GM12878 (cell line): ENCODE measurements at regions not wholly inside any gene's neighbourhood (a gene's known extent, or its start where the extent isn't known, plus 50 kb on each side); places are given as distances from the start of the nearest gene placed in this dataset.

Experiments used
- ATAC-seq: fragments of 200-7000 bp; cut with Tn5 transposase; 3 replicates; pipeline ENCODE4 v1.9.1; 2020; ENCODE audit warnings: mild to moderate bottlenecking, moderate library complexity
- BruUV-seq: library from RNA; stranded (reverse); fragments of 400-500 nt; replicated peaks from 2 replicates; lab custom pipeline; 2021; lab: Mats Ljungman, UMichigan
- CTCF ChIA-PET: fragments of 300-600 bp; sonication (Branson Sonifier 250); formaldehyde crosslinking; extraction: SDS; loops from one replicate; lab custom pipeline; 2021; ENCODE audit warnings: inconsistent platforms; lab: Yijun Ruan, JAX
- POLR2A ChIA-PET: fragments of 350-600 bp; formaldehyde crosslinking; extraction: SDS; loops from one replicate; lab custom pipeline; 2021; ENCODE audit warnings: inconsistent platforms; lab: Charles Lee
- RAD21 ChIA-PET: fragments of 300-600 bp; sonication (Branson Sonifier 250); formaldehyde crosslinking; loops from one replicate; lab custom pipeline; 2023; ENCODE audit warnings: antibody characterized with exemption; ENCODE audit not compliant: unreplicated experiment; lab: Charles Lee
- SMC1A ChIA-PET: fragments of 300-600 bp; sonication (Branson Sonifier 250); formaldehyde crosslinking; loops from one replicate; lab custom pipeline; 2023; ENCODE audit not compliant: unreplicated experiment, uncharacterized antibody; lab: Charles Lee
- DNase-seq: peaks from one replicate; pipeline ENCODE4 v3.0.0-alpha.2; 2011; ENCODE audit warnings: low read depth, low spot score
- FAIRE-seq: peaks from 3 replicates; lab custom pipeline; 2011; peaks lifted over from hg19 to GRCh38; lab: Jason Lieb, UNC
- H2AFZ ChIP-seq: 2 replicates; pipeline ENCODE4 v1.6.0; 2011; ENCODE audit warnings: low read depth, low read length, control low read depth; ENCODE audit not compliant: control insufficient read depth
- H3K27ac ChIP-seq: 2 replicates; pipeline ENCODE4 v1.5.1; 2011; ENCODE audit warnings: control low read depth; ENCODE audit not compliant: control insufficient read depth, insufficient read depth
- H3K27me3 ChIP-seq, 2 experiments: replicated peaks in 1 of 2; 2 replicates each; pipeline versions ENCODE4 v1.6.0 to v1.6.1; 2011; ENCODE audit warnings: low read length in 1 of 2; ENCODE audit not compliant: control insufficient read depth in 2 of 2, insufficient read depth in 2 of 2
- H3K36me3 ChIP-seq, 2 experiments: 2 replicates each; pipeline ENCODE4 v1.5.1; 2011; ENCODE audit warnings: low read length in 1 of 2; ENCODE audit not compliant: control insufficient read depth in 2 of 2, insufficient read depth in 2 of 2
- H3K4me1 ChIP-seq: 2 replicates; pipeline ENCODE4 v1.6.1; 2011; ENCODE audit warnings: mild to moderate bottlenecking, low read length, moderate library complexity, mixed read lengths; ENCODE audit not compliant: control insufficient read depth, insufficient read depth
- H3K4me2 ChIP-seq: 2 replicates; pipeline ENCODE4 v1.6.0; 2011; ENCODE audit warnings: control low read depth; ENCODE audit not compliant: control insufficient read depth, insufficient read depth
- H3K4me3 ChIP-seq: fragments of 200-600 bp; sonication (generic); 2 replicates; pipeline ENCODE4 v1.5.1; 2016
- H3K79me2 ChIP-seq: 2 replicates; pipeline ENCODE4 v1.6.0; 2011; ENCODE audit warnings: low read length; ENCODE audit not compliant: control insufficient read depth, insufficient read depth
- H3K9ac ChIP-seq: 2 replicates; pipeline ENCODE4 v1.8.0; 2011; ENCODE audit warnings: low read length, control low read depth, mixed read lengths; ENCODE audit not compliant: control insufficient read depth, insufficient read depth
- H3K9me3 ChIP-seq: replicated peaks from 3 replicates; pipeline ENCODE4 v1.5.1; 2011; ENCODE audit warnings: mild to moderate bottlenecking, low read length; ENCODE audit not compliant: control insufficient read depth, insufficient read depth
- H4K20me1 ChIP-seq: 2 replicates; pipeline ENCODE4 v1.6.0; 2011; ENCODE audit not compliant: control insufficient read depth, insufficient read depth
- BCL11A ChIP-seq: IDR thresholded peaks from 2 replicates; pipeline ENCODE4 v1.6.1; 2011; ENCODE audit warnings: low read depth, low read length
- DPF2 ChIP-seq: fragments of 450-650 bp; IDR thresholded peaks from 2 replicates; pipeline ENCODE4 v1.6.1; 2017; ENCODE audit warnings: mild to moderate bottlenecking
- HDGF ChIP-seq: fragments of 450-650 bp; IDR thresholded peaks from 2 replicates; pipeline ENCODE4 v1.6.1; 2016; ENCODE audit warnings: antibody characterized with exemption
- NFXL1 ChIP-seq: fragments of 450-650 bp; IDR thresholded peaks from 2 replicates; pipeline ENCODE4 v1.6.1; 2017; ENCODE audit warnings: antibody characterized with exemption, mild to moderate bottlenecking, borderline replicate concordance
- NFYB ChIP-seq: IDR thresholded peaks from 2 replicates; pipeline ENCODE4 v1.6.1; 2011; ENCODE audit warnings: low read depth, mild to moderate bottlenecking, low read length, improper control_type of control experiment, moderate library complexity; ENCODE audit not compliant: insufficient read depth
- RBBP5 ChIP-seq: fragments of 200-600 bp; sonication (generic); conservative IDR thresholded peaks from 2 replicates; pipeline ENCODE4 v1.6.1; 2016
- SIN3A ChIP-seq: IDR thresholded peaks from 2 replicates; pipeline ENCODE4 v1.6.1; 2012; ENCODE audit warnings: low read depth, low read length, improper control_type of control experiment
- SPI1 ChIP-seq: IDR thresholded peaks from 2 replicates; pipeline ENCODE4 v1.6.1; 2011; ENCODE audit warnings: low read depth, mild to moderate bottlenecking, low read length, moderate library complexity, borderline replicate concordance; ENCODE audit not compliant: insufficient read depth
- SUZ12 ChIP-seq: fragments of 200-600 bp; sonication (generic); IDR thresholded peaks from one replicate; pipeline ENCODE4 v1.6.1; 2018; ENCODE audit warnings: antibody characterized with exemption, mild to moderate bottlenecking; ENCODE audit not compliant: unreplicated experiment
- ZBTB4 ChIP-seq: fragments of 450-650 bp; formaldehyde crosslinking; IDR thresholded peaks from 2 replicates; pipeline ENCODE4 v1.4.0; 2022; ENCODE audit warnings: mild to moderate bottlenecking, moderate library complexity
- ZNF274 ChIP-seq: IDR thresholded peaks from one replicate; pipeline ENCODE4 v1.8.0; 2011; ENCODE audit not compliant: insufficient read length, insufficient read depth
- ZNF622 ChIP-seq: fragments of 450-650 bp; IDR thresholded peaks from 2 replicates; pipeline ENCODE4 v1.6.1; 2017; ENCODE audit warnings: mild to moderate bottlenecking, inconsistent platforms
- WGBS: methylation state at CpG from one replicate; pipeline ENCODE4 v1.1.6; 2016; ENCODE audit warnings: low lambda C conversion rate; ENCODE audit not compliant: insufficient replicate concordance, insufficient coverage; ENCODE audit errors: missing lambda C conversion rate; 5-methylcytosine and 5-hydroxymethylcytosine counted together
- in situ Hi-C: fragments of 300-500 bp; cut with MboI; formaldehyde crosslinking; loops from 9 replicates; pipeline ENCODE4 v1.14.3; 2018; ENCODE audit warnings: mixed read lengths
- intact Hi-C: fragments of 100-400 bp; cut with micrococcal nuclease; formaldehyde crosslinking; loops from one replicate; pipeline ENCODE4 v1.14.2; 2022; ENCODE audit not compliant: unreplicated experiment
- TF ChIP-seq, protein P1 (sequence below): IDR thresholded peaks from 2 replicates; pipeline ENCODE4 v1.6.1; 2012; ENCODE audit warnings: low read depth, low read length, improper control_type of control experiment
- TF ChIP-seq, protein P2 (sequence below): fragments of 450-650 bp; IDR thresholded peaks from 2 replicates; pipeline ENCODE4 v1.6.1; 2017; ENCODE audit warnings: antibody characterized with exemption, mild to moderate bottlenecking, moderate library complexity
- TF ChIP-seq, protein P3 (sequence below): IDR thresholded peaks from 2 replicates; pipeline ENCODE4 v1.6.1; 2012; ENCODE audit warnings: low read length, inconsistent platforms

GRCh38 chr7:42686594-42687156 lies 225.2 kb downstream of the C7orf25 start (continued):
- TF ChIP-seq SUZ12 (no peak), SIN3A (no peak)

DNA sequence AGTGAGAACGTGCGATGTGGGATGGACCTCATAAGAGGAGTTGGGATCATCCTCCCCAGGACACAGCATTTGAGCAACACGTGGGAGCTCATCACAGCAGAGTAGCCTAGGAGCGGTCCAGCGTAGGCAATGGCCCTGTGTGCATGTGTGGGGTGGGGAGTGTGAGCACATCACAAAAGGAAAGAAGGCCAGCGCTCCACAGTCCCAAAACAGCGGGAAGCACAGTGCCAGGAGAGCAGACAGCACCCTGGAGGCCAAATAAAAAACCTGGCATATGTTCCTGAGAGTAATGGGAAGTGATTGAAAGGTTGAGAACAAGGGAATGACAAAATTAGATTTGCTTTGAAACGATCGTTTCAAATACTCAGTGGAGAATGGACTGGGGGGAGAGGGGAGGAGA lies 226.0 kb downstream of the C7orf25 start:
- DNase-seq (no peak), FAIRE-seq (no peak), ATAC-seq (no peak)
- in situ Hi-C loops (no loop called here), intact Hi-C loops (no loop called here)
- H3K79me2 ChIP-seq = no peaks in the 10 kb centered on the region
- H3K4me1 ChIP-seq = no peaks in the 10 kb centered on the region
- POLR2A ChIA-PET = no interaction called here
- SMC1A ChIA-PET = interaction anchor here (0.8 kb wide), 1 partner anchor 11 kb away, joined by 3 read pairs; no protein-coding TSS in a partner anchor
- H3K9ac ChIP-seq = no peak overlapping the region
- H4K20me1 ChIP-seq = no peaks in the 10 kb centered on the region
- no TSS peak for BruUV-seq
- no peak overlapping the region for H3K4me2 ChIP-seq
- RAD21 ChIA-PET = no interaction called here
- H3K9me3 ChIP-seq = no peaks in the 10 kb centered on the region
- H3K27ac ChIP-seq = no peak overlapping the region
- CTCF ChIA-PET = no interaction called here
- no peak overlapping the region for H3K4me3 ChIP-seq
- H2AFZ ChIP-seq = no peak overlapping the region
- H3K36me3 ChIP-seq = no peaks in the 10 kb centered on the region
- no peaks in the 10 kb centered on the region; a peak in 1 of 4 replicates for H3K27me3 ChIP-seq
- WGBS = 22% methylated on average over 9 of the region's 9 CpGs
- TF ChIP-seq, protein P1, sequence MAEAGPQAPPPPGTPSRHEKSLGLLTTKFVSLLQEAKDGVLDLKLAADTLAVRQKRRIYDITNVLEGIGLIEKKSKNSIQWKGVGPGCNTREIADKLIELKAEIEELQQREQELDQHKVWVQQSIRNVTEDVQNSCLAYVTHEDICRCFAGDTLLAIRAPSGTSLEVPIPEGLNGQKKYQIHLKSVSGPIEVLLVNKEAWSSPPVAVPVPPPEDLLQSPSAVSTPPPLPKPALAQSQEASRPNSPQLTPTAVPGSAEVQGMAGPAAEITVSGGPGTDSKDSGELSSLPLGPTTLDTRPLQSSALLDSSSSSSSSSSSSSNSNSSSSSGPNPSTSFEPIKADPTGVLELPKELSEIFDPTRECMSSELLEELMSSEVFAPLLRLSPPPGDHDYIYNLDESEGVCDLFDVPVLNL = no peak
- TF ChIP-seq ZBTB4 (CRISPR knock-in tag) = no peak
- no peak for TF ChIP-seq NFYB
- TF ChIP-seq ZNF274 = no peak
- TF ChIP-seq, protein P2, sequence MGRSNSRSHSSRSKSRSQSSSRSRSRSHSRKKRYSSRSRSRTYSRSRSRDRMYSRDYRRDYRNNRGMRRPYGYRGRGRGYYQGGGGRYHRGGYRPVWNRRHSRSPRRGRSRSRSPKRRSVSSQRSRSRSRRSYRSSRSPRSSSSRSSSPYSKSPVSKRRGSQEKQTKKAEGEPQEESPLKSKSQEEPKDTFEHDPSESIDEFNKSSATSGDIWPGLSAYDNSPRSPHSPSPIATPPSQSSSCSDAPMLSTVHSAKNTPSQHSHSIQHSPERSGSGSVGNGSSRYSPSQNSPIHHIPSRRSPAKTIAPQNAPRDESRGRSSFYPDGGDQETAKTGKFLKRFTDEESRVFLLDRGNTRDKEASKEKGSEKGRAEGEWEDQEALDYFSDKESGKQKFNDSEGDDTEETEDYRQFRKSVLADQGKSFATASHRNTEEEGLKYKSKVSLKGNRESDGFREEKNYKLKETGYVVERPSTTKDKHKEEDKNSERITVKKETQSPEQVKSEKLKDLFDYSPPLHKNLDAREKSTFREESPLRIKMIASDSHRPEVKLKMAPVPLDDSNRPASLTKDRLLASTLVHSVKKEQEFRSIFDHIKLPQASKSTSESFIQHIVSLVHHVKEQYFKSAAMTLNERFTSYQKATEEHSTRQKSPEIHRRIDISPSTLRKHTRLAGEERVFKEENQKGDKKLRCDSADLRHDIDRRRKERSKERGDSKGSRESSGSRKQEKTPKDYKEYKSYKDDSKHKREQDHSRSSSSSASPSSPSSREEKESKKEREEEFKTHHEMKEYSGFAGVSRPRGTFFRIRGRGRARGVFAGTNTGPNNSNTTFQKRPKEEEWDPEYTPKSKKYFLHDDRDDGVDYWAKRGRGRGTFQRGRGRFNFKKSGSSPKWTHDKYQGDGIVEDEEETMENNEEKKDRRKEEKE = no peak
- TF ChIP-seq DPF2 = no peak
- TF ChIP-seq ZNF622 = no peak
- TF ChIP-seq NFXL1 = no peak
- TF ChIP-seq HDGF = no peak
- no peak for TF ChIP-seq SPI1
- no peak for TF ChIP-seq RBBP5
- TF ChIP-seq, protein P3, sequence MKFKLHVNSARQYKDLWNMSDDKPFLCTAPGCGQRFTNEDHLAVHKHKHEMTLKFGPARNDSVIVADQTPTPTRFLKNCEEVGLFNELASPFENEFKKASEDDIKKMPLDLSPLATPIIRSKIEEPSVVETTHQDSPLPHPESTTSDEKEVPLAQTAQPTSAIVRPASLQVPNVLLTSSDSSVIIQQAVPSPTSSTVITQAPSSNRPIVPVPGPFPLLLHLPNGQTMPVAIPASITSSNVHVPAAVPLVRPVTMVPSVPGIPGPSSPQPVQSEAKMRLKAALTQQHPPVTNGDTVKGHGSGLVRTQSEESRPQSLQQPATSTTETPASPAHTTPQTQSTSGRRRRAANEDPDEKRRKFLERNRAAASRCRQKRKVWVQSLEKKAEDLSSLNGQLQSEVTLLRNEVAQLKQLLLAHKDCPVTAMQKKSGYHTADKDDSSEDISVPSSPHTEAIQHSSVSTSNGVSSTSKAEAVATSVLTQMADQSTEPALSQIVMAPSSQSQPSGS = no peak
- TF ChIP-seq BCL11A = no peak
